H1 (cell line): ENCODE measurements at regions not wholly inside any gene's neighbourhood (a gene's known extent, or its start where the extent isn't known, plus 50 kb on each side); places are given as distances from the start of the nearest gene placed in this dataset.

Experiments used
- EZH2 ChIP-seq: fragments of 200-600 bp; sonication (generic); IDR thresholded peaks from 2 replicates; pipeline ENCODE4 v1.7.1; 2012; ENCODE audit warnings: low read depth, mild to moderate bottlenecking, moderate library complexity, low read length, inconsistent platforms; ENCODE audit not compliant: severe bottlenecking
- RFX5 ChIP-seq: IDR thresholded peaks from 2 replicates; pipeline ENCODE4 v1.6.1; 2011; ENCODE audit warnings: low read depth, low read length, improper control_type of control experiment, borderline replicate concordance
- SIN3A ChIP-seq, 2 experiments: IDR thresholded peaks in 1 of 2; conservative IDR thresholded peaks in 1 of 2; 2 replicates each; pipeline ENCODE4 v1.6.1; 2011 to 2012; ENCODE audit warnings: low read length in 2 of 2, improper control_type of control experiment in 1 of 2, low read depth in 1 of 2, mild to moderate bottlenecking in 1 of 2

GRCh38 chr4:115969756-115970155, 856.3 kb upstream of the NDST4 start:
- no peak for TF ChIP-seq EZH2
- TF ChIP-seq SIN3A (conservative IDR thresholded peaks at IDR 0.05 in 1 of 2, IDR thresholded peaks at IDR 0.05 in 1 of 2; ENCODE audit: low read depth in 1 of 2, low read length in 2 of 2) = no peak
- TF ChIP-seq RFX5 = no peak
